A673 (cell line): ENCODE measurements at regions not wholly inside any gene's neighbourhood (a gene's known extent, or its start where the extent isn't known, plus 50 kb on each side); places are given as distances from the start of the nearest gene placed in this dataset.
"Not testable (repeated sequence)": the region's sequence is repeated elsewhere in the genome, so short reads cannot be mapped to it uniquely, and the experiment has no call there.

ENCODE experiments used
- EZH2 ChIP-seq: fragments of 200-600 bp; sonication (generic); IDR thresholded peaks from 2 replicates; pipeline ENCODE4 v1.6.1; 2017; ENCODE audit warnings: borderline replicate concordance, low read depth, mild to moderate bottlenecking, mixed read lengths, antibody characterized with exemption, low read length; ENCODE audit not compliant: poor library complexity, severe bottlenecking
- TF ChIP-seq, protein P1 (sequence below): fragments of 300-800, 200-600 bp; sonication (generic); conservative IDR thresholded peaks from 2 replicates; pipeline ENCODE4 v1.5.1; 2017; ENCODE audit warnings: low read depth, mild to moderate bottlenecking, antibody characterized with exemption, low read length, moderate library complexity, mixed read lengths

DNA sequence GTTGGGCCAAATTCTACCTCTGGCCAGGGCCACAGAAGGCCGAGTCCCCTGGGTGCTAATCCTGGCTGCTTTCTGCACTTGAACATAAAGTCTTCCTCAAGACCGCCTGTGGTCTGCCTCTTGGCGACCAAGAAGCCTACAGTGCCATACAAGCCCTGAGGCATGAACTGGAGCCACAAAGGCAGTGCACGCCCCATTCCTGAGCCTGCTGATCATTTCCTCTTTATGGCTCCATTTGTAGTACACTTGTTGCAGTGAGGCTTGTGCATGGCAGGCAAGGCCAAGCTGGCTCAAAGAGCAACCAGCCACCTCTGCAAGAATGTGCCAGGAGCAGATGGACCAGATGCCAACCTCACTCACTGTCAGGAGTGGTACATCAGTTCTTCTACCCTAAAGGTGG, 636.1 kb upstream of the DEFB115 start:
- TF ChIP-seq, protein P1, sequence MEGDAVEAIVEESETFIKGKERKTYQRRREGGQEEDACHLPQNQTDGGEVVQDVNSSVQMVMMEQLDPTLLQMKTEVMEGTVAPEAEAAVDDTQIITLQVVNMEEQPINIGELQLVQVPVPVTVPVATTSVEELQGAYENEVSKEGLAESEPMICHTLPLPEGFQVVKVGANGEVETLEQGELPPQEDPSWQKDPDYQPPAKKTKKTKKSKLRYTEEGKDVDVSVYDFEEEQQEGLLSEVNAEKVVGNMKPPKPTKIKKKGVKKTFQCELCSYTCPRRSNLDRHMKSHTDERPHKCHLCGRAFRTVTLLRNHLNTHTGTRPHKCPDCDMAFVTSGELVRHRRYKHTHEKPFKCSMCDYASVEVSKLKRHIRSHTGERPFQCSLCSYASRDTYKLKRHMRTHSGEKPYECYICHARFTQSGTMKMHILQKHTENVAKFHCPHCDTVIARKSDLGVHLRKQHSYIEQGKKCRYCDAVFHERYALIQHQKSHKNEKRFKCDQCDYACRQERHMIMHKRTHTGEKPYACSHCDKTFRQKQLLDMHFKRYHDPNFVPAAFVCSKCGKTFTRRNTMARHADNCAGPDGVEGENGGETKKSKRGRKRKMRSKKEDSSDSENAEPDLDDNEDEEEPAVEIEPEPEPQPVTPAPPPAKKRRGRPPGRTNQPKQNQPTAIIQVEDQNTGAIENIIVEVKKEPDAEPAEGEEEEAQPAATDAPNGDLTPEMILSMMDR: not testable (repeated sequence)
- not testable (repeated sequence) for TF ChIP-seq EZH2
